GM13977 (cell line): ENCODE measurements at regions not wholly inside any gene's neighbourhood (a gene's known extent, or its start where the extent isn't known, plus 50 kb on each side); places are given as distances from the start of the nearest gene placed in this dataset.
A peak's percentile ranks its signal among the peaks of the same experiment; 100 is the strongest.

Experiments used
- DNase-seq: peaks from one replicate; pipeline ENCODE4 v3.0.0; 2012; ENCODE audit warnings: low spot score
- CTCF ChIP-seq: IDR thresholded peaks from 2 replicates; pipeline ENCODE4 v1.5.1; 2012; ENCODE audit warnings: mild to moderate bottlenecking, control low read depth; ENCODE audit not compliant: insufficient read depth; ENCODE audit errors: extremely low read depth, missing control alignments
- in situ Hi-C: fragments of 300-500 bp; cut with MboI; formaldehyde crosslinking; loops from one replicate; pipeline ENCODE4 v1.12.0; 2022; ENCODE audit warnings: low sequenced_read_pairs, low pct_unique_long_range_greater_than_20kb, mixed read lengths, inconsistent platforms; ENCODE audit not compliant: unreplicated experiment

DNA sequence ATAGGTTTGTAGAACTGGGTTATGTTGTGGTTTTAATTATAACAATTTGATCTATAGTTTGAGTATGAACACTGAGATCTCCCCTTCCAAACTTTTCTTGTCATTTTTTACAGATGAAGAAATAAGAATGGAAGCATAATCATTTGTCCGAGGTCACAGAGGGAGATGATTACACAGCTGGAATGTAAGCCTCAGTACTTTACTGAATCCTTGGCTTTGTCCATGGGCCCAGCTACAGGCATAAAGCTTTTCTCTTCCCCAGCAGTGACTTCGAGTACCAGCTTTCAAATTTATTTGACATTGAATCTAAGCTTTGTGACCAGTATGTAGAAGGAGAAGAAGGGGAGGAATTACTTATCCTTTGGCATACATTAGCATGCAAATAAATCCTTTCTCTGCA lies 80.9 kb upstream of the DCBLD2 start:
- no peak for TF ChIP-seq CTCF
- no peak for DNase-seq
- in situ Hi-C loops = loop anchor here (25.0 kb wide), 2 partner anchors 370 to 945 kb away; partner anchors contain the start of gene GABRR3

- in situ Hi-C loops = loop anchor here (25.0 kb wide), 2 partner anchors 369 to 944 kb away; partner anchors contain the start of gene GABRR3
- no peak for TF ChIP-seq CTCF
- DNase-seq = peak; percentile 60
These were observed 79.6 kb upstream of the DCBLD2 start for GRCh38 chr3:98980915-98981596.

DNA sequence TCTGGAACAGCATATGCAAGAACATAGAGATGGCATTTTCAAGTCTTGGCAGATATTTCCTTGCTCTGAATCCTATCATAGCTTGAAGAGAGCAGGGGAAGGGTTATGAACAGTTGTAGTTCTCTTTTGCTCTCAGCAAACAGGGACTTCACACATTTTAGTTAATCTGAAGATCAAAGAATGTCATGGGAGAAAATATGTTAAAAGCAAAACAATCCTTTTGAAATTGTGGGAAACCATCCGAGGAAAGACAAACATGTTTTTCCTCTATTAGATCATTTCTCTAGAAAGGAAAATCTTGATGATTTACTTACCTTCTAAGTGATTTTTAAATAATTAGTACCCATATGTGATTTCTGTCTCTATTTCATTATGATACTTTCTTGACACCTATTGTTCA lies 77.8 kb upstream of the DCBLD2 start:
- DNase-seq = no peak
- TF ChIP-seq CTCF = no peak
- in situ Hi-C loops = loop anchor here (25.0 kb wide), 2 partner anchors 367 to 942 kb away; partner anchors contain the start of gene GABRR3

- DNase-seq = no peak
- in situ Hi-C loops = loop anchor here (25.0 kb wide), 2 partner anchors 366 to 941 kb away; partner anchors contain the start of gene GABRR3
- TF ChIP-seq CTCF = no peak
These were observed 76.7 kb upstream of the DCBLD2 start for GRCh38 chr3:98978068-98978811.

GRCh38 chr3:98977520-98977919 lies 76.0 kb upstream of the DCBLD2 start:
- in situ Hi-C loops = loop anchor here (25.0 kb wide), 2 partner anchors 365 to 940 kb away; partner anchors contain the start of gene GABRR3
- TF ChIP-seq CTCF = no peak
- peak; percentile 31 for DNase-seq

GRCh38 chr3:98974442-98974841 lies 72.9 kb upstream of the DCBLD2 start:
- no peak for TF ChIP-seq CTCF
- DNase-seq = no peak
- in situ Hi-C loops = no loop called here
